B cell (primary cell): ENCODE measurements at regions not wholly inside any gene's neighbourhood (a gene's known extent, or its start where the extent isn't known, plus 50 kb on each side); places are given as distances from the start of the nearest gene placed in this dataset.

Experiments
- ATAC-seq: fragments of 200-7000 bp; cut with Tn5 transposase; one replicate; pipeline ENCODE4 v1.10.0; 2021; ENCODE audit warnings: low read depth, mild to moderate bottlenecking, moderate number of reproducible peaks, moderate library complexity
- CTCF ChIA-PET: fragments of 350-600 bp; sonication (Branson Sonifier 250); formaldehyde crosslinking; loops from one replicate; lab custom pipeline; 2021; ENCODE audit warnings: antibody characterized with exemption, inconsistent platforms; lab: Charles Lee
- POLR2A ChIA-PET: fragments of 350-600 bp; sonication (Branson Sonifier 250); formaldehyde crosslinking; loops from one replicate; lab custom pipeline; 2021; ENCODE audit warnings: antibody characterized with exemption; lab: Charles Lee
- DNase-seq: peaks from one replicate; pipeline ENCODE4 v3.0.0; 2013
- H2AFZ ChIP-seq: 2 replicates; pipeline ENCODE4 v1.6.1; 2012; ENCODE audit warnings: mild to moderate bottlenecking, low read depth, low read length; ENCODE audit not compliant: insufficient read depth, poor library complexity, severe bottlenecking
- H3K27ac ChIP-seq, 2 donors: 1 replicate in 1 of 2; 2 replicates in 1 of 2; pipeline ENCODE4 v1.5.1; 2012 to 2013; ENCODE audit warnings: low read length in 2 of 2, mild to moderate bottlenecking in 2 of 2, moderate library complexity in 1 of 2
- H3K27me3 ChIP-seq, 4 experiments: fragments of 200-600 bp in 1 of 4; sonication (generic) in 1 of 4; replicated peaks in 1 of 4; 1 replicate in 2 of 4; 2 replicates in 2 of 4; pipeline versions ENCODE4 v1.6.1 to v1.7.0; 2013 to 2016; ENCODE audit warnings: low read length in 3 of 4, mild to moderate bottlenecking in 2 of 4, mixed read lengths in 1 of 4, moderate library complexity in 1 of 4; ENCODE audit not compliant: insufficient read depth in 4 of 4, control insufficient read depth in 3 of 4; ENCODE audit errors: control extremely low read depth in 1 of 4
- H3K36me3 ChIP-seq, 2 experiments: replicated peaks in 1 of 2; 1 replicate in 1 of 2; 2 replicates in 1 of 2; pipeline versions ENCODE4 v1.6.1 to v1.7.1; 2013; ENCODE audit warnings: low read length in 1 of 2; ENCODE audit not compliant: insufficient read depth in 2 of 2, control insufficient read depth in 1 of 2; ENCODE audit errors: control extremely low read depth in 1 of 2, extremely low read depth in 1 of 2
- H3K4me1 ChIP-seq, 2 donors: fragments of 200-600 bp in 1 of 2; sonication (generic) in 1 of 2; 1 replicate in 1 of 2; 2 replicates in 1 of 2; pipeline versions ENCODE4 v1.5.1 to v1.6.1; 2013 to 2017; ENCODE audit warnings: low read length in 2 of 2; ENCODE audit not compliant: control insufficient read depth in 2 of 2, insufficient read depth in 2 of 2
- H3K4me2 ChIP-seq: replicated peaks from 2 replicates; pipeline ENCODE3; 2012; ENCODE audit warnings: mild to moderate bottlenecking, low read depth, low read length; ENCODE audit not compliant: poor library complexity, severe bottlenecking
- H3K4me3 ChIP-seq, 5 experiments: fragments of 200-600 bp in 1 of 5; sonication (generic) in 1 of 5; 1 replicate in 3 of 5; 2 replicates in 2 of 5; pipeline versions ENCODE4 v1.5.1 to v1.7.0; 2011 to 2016; ENCODE audit warnings: low read length in 4 of 5, mild to moderate bottlenecking in 4 of 5, low read depth in 2 of 5, control low read depth in 1 of 5, moderate library complexity in 1 of 5; ENCODE audit not compliant: insufficient read depth in 1 of 5; ENCODE audit errors: control extremely low read depth in 1 of 5, extremely low read depth in 1 of 5
- H3K79me2 ChIP-seq: fragments of 200-600 bp; sonication (generic); one replicate; pipeline ENCODE4 v1.6.0; 2016; ENCODE audit warnings: low read length; ENCODE audit not compliant: control insufficient read depth, insufficient read depth
- H3K9ac ChIP-seq: fragments of 200-600 bp; sonication (generic); 2 replicates; pipeline ENCODE4 v1.6.1; 2017; ENCODE audit warnings: mild to moderate bottlenecking, low read length, moderate library complexity
- H3K9me3 ChIP-seq, 3 donors: one replicate each; pipeline versions ENCODE4 v1.6.1 to v1.7.1; 2013; ENCODE audit warnings: low read length in 2 of 3; ENCODE audit not compliant: control insufficient read depth in 2 of 3, insufficient read depth in 1 of 3; ENCODE audit errors: control extremely low read depth in 1 of 3
- H4K20me1 ChIP-seq: 2 replicates; pipeline ENCODE4 v1.6.0; 2012; ENCODE audit warnings: mild to moderate bottlenecking, low read length; ENCODE audit not compliant: insufficient read depth, control insufficient read depth, poor library complexity, severe bottlenecking
- H3K27ac Mint-ChIP-seq: one replicate; pipeline ENCODE4 v1.8.0; 2021; ENCODE audit warnings: mixed read lengths
- H3K27me3 Mint-ChIP-seq: one replicate; pipeline ENCODE4 v1.8.0; 2021; ENCODE audit warnings: mixed read lengths
- H3K4me1 Mint-ChIP-seq: one replicate; pipeline ENCODE4 v1.8.0; 2021; ENCODE audit warnings: mixed read lengths
- H3K4me3 Mint-ChIP-seq: one replicate; pipeline ENCODE4 v1.8.0; 2021; ENCODE audit warnings: mixed read lengths
- H3K9me3 Mint-ChIP-seq: one replicate; pipeline ENCODE4 v1.8.0; 2022; ENCODE audit warnings: mixed read lengths; ENCODE audit not compliant: insufficient read depth
- EZH2 ChIP-seq: IDR thresholded peaks from 2 replicates; pipeline ENCODE4 v1.6.1; 2012; ENCODE audit warnings: borderline replicate concordance, low read depth, mild to moderate bottlenecking, moderate library complexity, low read length; ENCODE audit not compliant: insufficient read depth, poor library complexity, severe bottlenecking
- WGBS: methylation state at CpG from one replicate; pipeline ENCODE4 v1.1.5; 2013; ENCODE audit warnings: missing lambda C conversion rate; ENCODE audit not compliant: insufficient coverage; 5-methylcytosine and 5-hydroxymethylcytosine counted together
- intact Hi-C: fragments of 100-400 bp; cut with micrococcal nuclease; formaldehyde crosslinking; loops from one replicate; pipeline ENCODE4 v1.10.0; 2022

DNA sequence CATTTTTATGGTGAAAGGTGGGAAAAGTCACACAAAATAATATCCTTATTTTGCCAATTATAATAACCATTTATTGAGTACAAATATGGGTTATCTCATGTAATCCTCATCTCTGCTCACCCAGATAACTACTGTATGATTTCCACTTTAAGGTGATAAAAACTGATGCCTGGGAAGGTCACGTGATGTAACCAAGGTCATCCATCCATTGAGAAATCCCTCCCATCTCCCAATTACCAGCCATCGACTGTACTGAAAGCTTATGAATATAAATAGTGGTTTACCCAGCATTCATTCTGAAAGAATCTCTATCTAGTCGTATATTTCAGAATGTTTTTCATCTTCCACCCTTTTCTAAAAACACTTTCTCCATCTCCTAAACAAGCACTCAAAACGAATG, 55.0 kb upstream of the IFNAR2 start:
- no peaks in the 10 kb centered on the region for H3K9me3 ChIP-seq
- H3K4me1 Mint-ChIP-seq: no peaks in the 10 kb centered on the region
- no peak overlapping the region for H3K27ac ChIP-seq
- H3K27me3 Mint-ChIP-seq: peaks cover 42% of the 10 kb centered on the region
- no peaks in the 10 kb centered on the region for H4K20me1 ChIP-seq
- no CpG with 5 or more reads among the region's 4 CpGs for WGBS
- intact Hi-C loops: no loop called here
- no peak for DNase-seq
- no peak overlapping the region for H3K27ac Mint-ChIP-seq
- ChIA-PET POLR2A (no interaction called here), CTCF (no interaction called here)
- no peaks in the 10 kb centered on the region for H3K36me3 ChIP-seq
- H3K4me1 ChIP-seq: no peaks in the 10 kb centered on the region
- H3K4me3 Mint-ChIP-seq: no peak overlapping the region
- H3K4me3 ChIP-seq: no peak overlapping the region
- no peak overlapping the region for H3K9ac ChIP-seq
- peaks cover 0 to 30% (median 5%) of the 10 kb centered on the region in 4 experiments for H3K27me3 ChIP-seq
- no peaks in the 10 kb centered on the region for H3K79me2 ChIP-seq
- TF ChIP-seq EZH2: no peak
- H3K9me3 Mint-ChIP-seq: no peaks in the 10 kb centered on the region
- H2AFZ ChIP-seq: no peak overlapping the region
- no peak for ATAC-seq
- no peak overlapping the region for H3K4me2 ChIP-seq
